HT1080 (cell line): ENCODE measurements at regions not wholly inside any gene's neighbourhood (a gene's known extent, or its start where the extent isn't known, plus 50 kb on each side); places are given as distances from the start of the nearest gene placed in this dataset.
A peak's percentile ranks its signal among the peaks of the same experiment; 100 is the strongest.

Source experiments
- DNase-seq: peaks from one replicate; pipeline ENCODE4 v3.0.0-alpha.2; 2015; ENCODE audit warnings: low read depth

- no peak for DNase-seq
Observed at GRCh38 chr4:166335256-166335938, 462.4 kb downstream of the TLL1 start.

GRCh38 chr4:166341992-166342391, 469.0 kb downstream of the TLL1 start:
- DNase-seq = no peak

DNA sequence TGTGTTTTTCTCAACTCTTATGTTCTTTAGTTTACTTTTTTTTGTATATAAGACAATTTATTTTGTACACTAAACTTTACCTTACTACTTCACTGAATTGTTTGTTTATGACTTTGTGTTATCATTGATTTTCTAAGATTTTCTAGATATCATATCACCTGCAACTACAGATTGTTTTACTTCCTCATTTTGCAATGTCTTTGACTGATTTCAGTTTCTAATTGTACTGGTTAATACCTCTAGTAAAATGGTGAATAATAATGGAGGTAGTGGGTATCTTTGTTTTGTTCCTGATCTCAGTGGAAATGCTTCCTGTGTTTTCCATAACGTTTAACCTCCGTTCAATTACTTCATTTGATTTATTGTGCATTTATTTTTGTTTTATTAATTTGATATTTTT, 490.2 kb downstream of the TLL1 start:
- DNase-seq = no peak

DNA sequence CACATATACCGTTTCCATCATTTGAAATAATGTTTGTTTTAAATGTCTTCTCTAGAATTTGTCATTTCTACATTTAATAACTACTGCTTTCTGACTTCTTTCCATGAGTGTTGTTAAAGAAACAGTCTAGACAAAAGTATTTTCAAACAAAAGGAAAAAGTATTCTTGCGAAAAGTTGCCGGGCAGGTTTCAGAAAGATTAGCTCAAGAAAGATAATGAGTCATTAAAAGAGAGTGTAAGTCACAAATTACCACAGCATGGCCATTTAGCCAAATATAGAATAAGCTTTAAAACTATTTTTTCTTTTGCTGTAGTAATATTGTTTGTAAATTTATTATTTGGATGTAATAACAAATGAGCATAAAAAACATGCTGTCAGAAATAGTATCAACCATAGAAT, 493.0 kb downstream of the TLL1 start:
- no peak for DNase-seq

DNA sequence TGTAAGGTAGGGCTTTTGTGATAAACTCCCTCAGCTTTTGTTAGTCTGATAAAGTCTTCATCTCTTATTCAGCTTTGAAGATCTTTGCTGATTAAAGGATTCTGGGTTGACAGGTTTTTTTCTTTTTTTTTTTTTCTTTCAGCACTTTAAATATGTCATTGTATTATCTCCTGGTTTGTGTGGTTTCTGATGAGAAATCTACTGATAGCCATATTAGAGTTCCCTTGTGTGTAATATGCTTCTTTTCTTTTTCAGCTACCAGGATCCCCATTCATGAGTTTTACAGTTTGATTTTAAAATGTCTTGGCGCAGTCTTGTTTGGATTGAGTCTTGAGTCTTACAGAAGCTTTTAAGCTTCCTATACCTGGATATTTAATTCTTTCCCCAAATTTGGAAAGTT, 504.5 kb downstream of the TLL1 start:
- DNase-seq = no peak

GRCh38 chr4:166386491-166387360, 513.7 kb downstream of the TLL1 start:
- no peak for DNase-seq

DNA sequence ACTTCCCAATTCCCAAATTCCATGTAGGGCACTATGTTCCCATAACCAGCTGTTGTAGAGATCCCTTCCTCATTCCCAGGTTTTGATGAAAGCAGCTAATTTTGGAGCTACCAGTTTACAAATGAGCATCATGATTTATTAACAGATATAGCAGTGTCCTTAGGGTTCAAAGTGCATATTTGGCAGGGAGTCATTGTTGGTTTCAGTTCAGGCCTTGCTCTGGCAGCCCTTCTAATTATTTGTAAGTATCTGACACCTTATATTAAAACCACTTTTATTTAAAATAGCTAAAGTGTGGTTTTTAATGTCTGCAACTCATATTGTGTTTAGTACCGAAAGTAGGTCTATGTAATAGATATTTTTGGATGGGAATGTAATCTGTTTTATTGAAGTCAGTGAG, 518.5 kb downstream of the TLL1 start:
- DNase-seq = no peak

- DNase-seq = no peak
Observed at GRCh38 chr4:166399021-166399420, 526.0 kb downstream of the TLL1 start.

DNA sequence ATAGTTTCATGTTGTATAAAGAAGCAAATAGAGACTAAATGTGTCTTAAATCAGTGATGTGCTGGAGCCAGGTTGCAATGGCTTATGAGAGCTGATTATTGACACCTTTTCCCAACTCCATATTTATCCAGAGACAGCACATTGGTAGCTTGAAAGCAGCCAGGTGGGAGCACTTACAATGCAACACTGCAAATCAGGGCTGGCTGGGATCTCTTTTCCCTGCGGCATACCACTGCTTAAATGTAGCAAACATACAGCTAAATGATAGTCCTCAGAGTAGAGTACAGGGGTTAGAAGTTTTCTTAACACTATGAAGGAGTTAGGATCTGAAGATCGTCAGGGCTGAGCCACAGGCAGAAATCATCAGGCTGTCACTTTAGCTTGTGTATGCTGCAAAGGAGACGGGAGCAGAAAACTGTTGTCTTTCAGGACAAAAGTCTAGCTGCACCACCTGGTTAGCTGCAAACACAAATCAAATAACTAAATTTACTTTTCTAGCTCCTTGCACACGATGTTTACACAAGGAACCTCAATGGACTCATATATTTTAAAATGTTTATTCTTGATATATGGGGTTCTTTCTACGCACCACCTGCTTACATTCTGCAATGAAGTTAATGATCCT, 527.3 kb downstream of the TLL1 start:
- no peak for DNase-seq

GRCh38 chr4:166413356-166413755, 540.3 kb downstream of the TLL1 start:
- no peak for DNase-seq

- no peak for DNase-seq
Observed at GRCh38 chr4:166414431-166414830, 541.4 kb downstream of the TLL1 start.

DNA sequence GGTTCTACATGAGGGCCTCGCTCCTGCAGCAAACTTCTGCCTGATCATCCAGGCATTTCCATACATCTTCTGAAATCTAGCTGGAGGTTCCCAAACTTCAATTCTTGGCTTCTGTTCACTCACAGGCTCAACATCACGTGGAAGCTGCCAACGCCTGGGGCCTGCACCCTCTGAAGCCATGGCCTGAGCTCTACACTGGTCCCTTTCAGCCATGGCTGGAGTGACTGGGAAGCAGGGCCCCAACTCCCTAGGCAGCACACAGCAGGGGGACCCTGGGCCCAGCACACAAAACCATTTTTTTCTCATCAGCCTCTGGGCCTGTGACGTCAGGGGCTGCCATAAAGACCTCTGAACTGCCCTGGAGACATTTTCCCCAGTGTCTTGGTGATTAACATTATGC, 542.7 kb downstream of the TLL1 start:
- no peak for DNase-seq

DNA sequence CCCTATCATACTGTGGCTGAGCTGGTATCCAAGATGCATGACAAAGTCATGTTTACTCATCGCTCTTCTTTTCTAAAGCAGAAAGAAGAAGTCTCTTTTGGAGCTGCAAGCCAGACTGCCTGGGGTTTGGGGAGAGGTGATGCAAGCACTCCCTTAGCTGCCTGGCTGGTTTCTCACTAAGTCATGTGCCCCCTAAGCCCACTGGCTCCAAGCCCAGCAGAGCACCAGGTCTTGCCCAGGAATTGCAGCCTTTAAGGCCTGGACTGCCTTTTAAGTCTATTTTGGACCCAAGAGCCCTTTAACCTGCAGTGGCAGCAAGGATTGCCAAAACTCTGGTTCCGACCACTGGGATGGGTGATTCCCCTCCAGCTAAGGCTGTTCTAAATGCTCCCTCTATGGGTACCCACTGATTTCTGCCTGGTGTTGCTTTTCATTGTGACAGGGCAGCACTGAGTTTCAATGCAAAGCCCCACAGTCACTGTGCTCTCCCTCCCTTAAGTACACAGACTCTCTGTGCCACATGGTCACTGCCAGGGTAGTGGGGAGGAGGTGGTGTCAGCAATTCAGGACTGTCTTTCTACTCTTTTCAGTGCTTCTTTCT, 548.6 kb downstream of the TLL1 start:
- DNase-seq = peak; percentile 23

- DNase-seq = peak; percentile 79
Observed at GRCh38 chr4:166422475-166422874, 549.4 kb downstream of the TLL1 start.

GRCh38 chr4:166426300-166426863, 553.3 kb downstream of the TLL1 start:
- no peak for DNase-seq

DNA sequence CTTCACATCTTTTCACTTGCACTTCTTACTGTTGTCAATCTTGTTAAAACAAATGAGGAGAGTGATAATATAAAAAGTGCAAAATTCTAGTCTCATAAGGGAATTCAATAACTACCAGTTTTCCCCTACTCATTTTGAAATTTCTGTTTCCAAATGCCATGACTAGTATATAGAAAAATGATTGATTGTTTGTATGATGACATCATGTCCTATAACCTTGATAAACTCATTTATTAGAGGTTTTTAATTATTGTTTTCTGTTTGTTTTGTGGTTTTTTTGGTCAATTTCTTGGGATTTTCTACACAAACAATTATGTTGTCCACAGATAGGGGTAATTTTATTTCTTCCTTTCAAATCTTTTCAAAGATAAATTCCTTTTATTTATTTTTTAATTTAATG, 559.1 kb downstream of the TLL1 start:
- no peak for DNase-seq

- DNase-seq = no peak
Observed at GRCh38 chr4:166432842-166433241, 559.8 kb downstream of the TLL1 start.

GRCh38 chr4:166435449-166435848, 562.4 kb downstream of the TLL1 start:
- peak; percentile 94 for DNase-seq

- peak; percentile 60 for DNase-seq
Observed at GRCh38 chr4:166458756-166459155, 585.7 kb downstream of the TLL1 start.

- DNase-seq = no peak
Observed at GRCh38 chr4:166459621-166460020, 586.6 kb downstream of the TLL1 start.

GRCh38 chr4:166460769-166461550, 587.9 kb downstream of the TLL1 start:
- no peak for DNase-seq
